22Rv1 (cell line): ENCODE measurements at regions not wholly inside any gene's neighbourhood (a gene's known extent, or its start where the extent isn't known, plus 50 kb on each side); places are given as distances from the start of the nearest gene placed in this dataset.

Experiments used
- CTCF ChIP-seq: fragments of 450-650 bp; IDR thresholded peaks from 2 replicates; pipeline ENCODE4 v1.5.1; 2017; ENCODE audit warnings: mild to moderate bottlenecking
- ZFX ChIP-seq: fragments of 450-650 bp; IDR thresholded peaks from 2 replicates; pipeline ENCODE4 v1.6.1; 2017; ENCODE audit warnings: antibody characterized with exemption, borderline replicate concordance

- TF ChIP-seq CTCF: no peak
- TF ChIP-seq ZFX: no peak
These were observed 137.3 kb upstream of the THY1 start for GRCh38 chr11:119560291-119560690.
